22Rv1 (cell line): ENCODE measurements at regions not wholly inside any gene's neighbourhood (a gene's known extent, or its start where the extent isn't known, plus 50 kb on each side); places are given as distances from the start of the nearest gene placed in this dataset.

Source experiments
- H3K27ac ChIP-seq: fragments of 450-650 bp; 2 replicates; pipeline ENCODE4 v1.5.1; 2017
- CTCF ChIP-seq: fragments of 450-650 bp; IDR thresholded peaks from 2 replicates; pipeline ENCODE4 v1.5.1; 2017; ENCODE audit warnings: mild to moderate bottlenecking
- ZFX ChIP-seq: fragments of 450-650 bp; IDR thresholded peaks from 2 replicates; pipeline ENCODE4 v1.6.1; 2017; ENCODE audit warnings: antibody characterized with exemption, borderline replicate concordance

GRCh38 chr1:68352202-68352601, 97.6 kb downstream of the RPE65 start:
- no peak for TF ChIP-seq CTCF
- TF ChIP-seq ZFX: no peak
- no peak overlapping the region for H3K27ac ChIP-seq

- H3K27ac ChIP-seq: no peak overlapping the region
- no peak for TF ChIP-seq ZFX
- TF ChIP-seq CTCF: no peak
These were observed 102.3 kb downstream of the RPE65 start for GRCh38 chr1:68347415-68347814.

- TF ChIP-seq ZFX (no peak), CTCF (peak; percentile 74)
- no peak overlapping the region for H3K27ac ChIP-seq
These were observed 103.5 kb downstream of the RPE65 start for GRCh38 chr1:68346188-68346808.

GRCh38 chr1:68344208-68344607, 105.5 kb downstream of the RPE65 start:
- no peak overlapping the region for H3K27ac ChIP-seq
- no peak for TF ChIP-seq CTCF
- TF ChIP-seq ZFX: no peak

GRCh38 chr1:68340951-68341350, 108.6 kb upstream of the WLS start:
- TF ChIP-seq ZFX (no peak), CTCF (no peak)
- H3K27ac ChIP-seq: no peak overlapping the region

GRCh38 chr1:68339505-68339904, 107.2 kb upstream of the WLS start:
- no peak for TF ChIP-seq CTCF
- no peak for TF ChIP-seq ZFX
- no peak overlapping the region for H3K27ac ChIP-seq

- TF ChIP-seq CTCF (no peak), ZFX (no peak)
- H3K27ac ChIP-seq: no peak overlapping the region
These were observed 105.8 kb upstream of the WLS start for GRCh38 chr1:68338081-68338480.
